Keratinocyte (primary cell): ENCODE measurements at regions not wholly inside any gene's neighbourhood (a gene's known extent, or its start where the extent isn't known, plus 50 kb on each side); places are given as distances from the start of the nearest gene placed in this dataset.
"Not testable (repeated sequence)": the region's sequence is repeated elsewhere in the genome, so short reads cannot be mapped to it uniquely, and the experiment has no call there.

Source experiments
- DNase-seq: peaks from one replicate; pipeline ENCODE4 v3.0.0-alpha.2; 2011; ENCODE audit warnings: low read depth, missing footprints, low spot score
- FAIRE-seq: peaks from 2 replicates; lab custom pipeline; 2011; peaks lifted over from hg19 to GRCh38; lab: Jason Lieb, UNC
- H2AFZ ChIP-seq: 2 replicates; pipeline ENCODE4 v1.6.0; 2012; ENCODE audit warnings: low read length, control low read depth, inconsistent platforms; ENCODE audit not compliant: control insufficient read depth
- H3K27ac ChIP-seq: 2 replicates; pipeline ENCODE4 v1.5.1; 2011; ENCODE audit warnings: low read length; ENCODE audit not compliant: control insufficient read depth, insufficient read depth
- H3K27me3 ChIP-seq: 3 replicates; pipeline ENCODE4 v1.6.0; 2011; ENCODE audit warnings: low read length; ENCODE audit not compliant: control insufficient read depth, insufficient read depth; ENCODE audit errors: extremely low read depth
- H3K36me3 ChIP-seq, 2 experiments: 2 replicates in 1 of 2; 3 replicates in 1 of 2; pipeline ENCODE4 v1.5.1; 2011; ENCODE audit warnings: low read length in 2 of 2, mild to moderate bottlenecking in 1 of 2; ENCODE audit not compliant: control insufficient read depth in 2 of 2, insufficient read depth in 2 of 2; ENCODE audit errors: extremely low read depth in 1 of 2
- H3K4me1 ChIP-seq: 3 replicates; pipeline ENCODE4 v1.5.1; 2011; ENCODE audit warnings: low read length; ENCODE audit not compliant: control insufficient read depth, insufficient read depth; ENCODE audit errors: extremely low read depth
- H3K4me2 ChIP-seq: 3 replicates; pipeline ENCODE4 v1.6.0; 2011; ENCODE audit warnings: low read depth, low read length; ENCODE audit not compliant: control insufficient read depth, insufficient read depth; ENCODE audit errors: extremely low read depth
- H3K4me3 ChIP-seq, 3 experiments: fragments of 200-600 bp in 1 of 3; sonication (generic) in 1 of 3; 2 replicates in 2 of 3; 3 replicates in 1 of 3; pipeline ENCODE4 v1.5.1; 2011 to 2016; ENCODE audit warnings: low read length in 3 of 3, mild to moderate bottlenecking in 3 of 3, control low read depth in 2 of 3, inconsistent platforms in 1 of 3, low read depth in 1 of 3, mixed read lengths in 1 of 3, mixed run types in 1 of 3, moderate library complexity in 1 of 3; ENCODE audit not compliant: control insufficient read depth in 2 of 3, insufficient read depth in 2 of 3; ENCODE audit errors: extremely low read depth in 1 of 3
- H3K79me2 ChIP-seq: 2 replicates; pipeline ENCODE4 v1.6.0; 2012; ENCODE audit warnings: low read length; ENCODE audit not compliant: control insufficient read depth, insufficient read depth
- H3K9ac ChIP-seq: 3 replicates; pipeline ENCODE4 v1.6.0; 2011; ENCODE audit warnings: low read length; ENCODE audit not compliant: control insufficient read depth, insufficient read depth; ENCODE audit errors: extremely low read depth
- H3K9me1 ChIP-seq: 3 replicates; pipeline ENCODE4 v1.6.0; 2011; ENCODE audit warnings: low read length; ENCODE audit not compliant: control insufficient read depth, insufficient read depth; ENCODE audit errors: extremely low read depth
- H3K9me3 ChIP-seq: 2 replicates; pipeline ENCODE4 v1.5.1; 2012; ENCODE audit warnings: low read depth, low read length; ENCODE audit not compliant: control insufficient read depth
- H4K20me1 ChIP-seq: 3 replicates; pipeline ENCODE4 v1.6.0; 2011; ENCODE audit warnings: low read length; ENCODE audit not compliant: control insufficient read depth, insufficient read depth; ENCODE audit errors: extremely low read depth
- CTCF ChIP-seq, 3 experiments: IDR thresholded peaks in 1 of 3; conservative IDR thresholded peaks in 1 of 3; optimal IDR thresholded peaks in 1 of 3; 2 replicates in 2 of 3; 3 replicates in 1 of 3; pipeline versions ENCODE3 to v1.5.1; 2011; ENCODE audit warnings: low read length in 3 of 3, mild to moderate bottlenecking in 3 of 3, moderate library complexity in 2 of 3, control low read depth in 1 of 3, inconsistent platforms in 1 of 3; ENCODE audit not compliant: insufficient read depth in 2 of 3; ENCODE audit errors: extremely low read depth in 1 of 3
- EZH2 ChIP-seq: IDR thresholded peaks from one replicate; pipeline ENCODE4 v1.6.1; 2012; ENCODE audit warnings: inconsistent platforms, mild to moderate bottlenecking, low read length, moderate library complexity
- dilution Hi-C: fragments of 300-500 bp; cut with MboI; formaldehyde crosslinking; loops from one replicate; pipeline ENCODE4 v1.7.0; 2020; ENCODE audit warnings: low sequenced_read_pairs; ENCODE audit not compliant: extremely low pct_ligation_motif_present

- Histone ChIP-seq H3K9me3 (no peaks in the 10 kb centered on the region), H3K9ac (no peak overlapping the region), H3K4me2 (no peak overlapping the region), H4K20me1 (no peaks in the 10 kb centered on the region), H3K36me3 (no peaks in the 10 kb centered on the region), H3K27ac (no peak overlapping the region), H2AFZ (no peak overlapping the region), H3K4me3 (no peak overlapping the region), H3K27me3 (no peaks in the 10 kb centered on the region), H3K4me1 (no peaks in the 10 kb centered on the region), H3K79me2 (no peaks in the 10 kb centered on the region), H3K9me1 (no peaks in the 10 kb centered on the region)
- FAIRE-seq, result no peak
- dilution Hi-C loops, result no loop called here
- DNase-seq, result no peak
- TF ChIP-seq CTCF (optimal IDR thresholded peaks at IDR 0.05 in 1 of 3, IDR thresholded peaks at IDR 0.05 in 1 of 3, conservative IDR thresholded peaks at IDR 0.05 in 1 of 3; ENCODE audit: extremely low read depth in 1 of 3, insufficient read depth in 2 of 3, low read length in 3 of 3) (no peak), EZH2 (no peak)
These were observed 188.1 kb downstream of the MINAR1 start for GRCh38 chr15:79620112-79620857.

- H3K27me3 ChIP-seq, H3K9me1 ChIP-seq, DNase-seq, H3K36me3 ChIP-seq, dilution Hi-C loops, H3K4me3 ChIP-seq, H3K9me3 ChIP-seq, H3K79me2 ChIP-seq, H2AFZ ChIP-seq, H3K9ac ChIP-seq, H3K4me1 ChIP-seq, H4K20me1 ChIP-seq, H3K27ac ChIP-seq, H3K4me2 ChIP-seq, FAIRE-seq: not testable (repeated sequence)
These were observed 189.7 kb downstream of the MINAR1 start for GRCh38 chr15:79621805-79622204.

- Histone ChIP-seq H3K9me3 (no peaks in the 10 kb centered on the region), H3K27ac (no peak overlapping the region), H3K4me2 (no peak overlapping the region), H4K20me1 (no peaks in the 10 kb centered on the region), H2AFZ (no peak overlapping the region), H3K4me1 (no peaks in the 10 kb centered on the region), H3K9ac (no peak overlapping the region), H3K36me3 (no peaks in the 10 kb centered on the region), H3K4me3 (no peak overlapping the region), H3K27me3 (no peaks in the 10 kb centered on the region), H3K79me2 (no peaks in the 10 kb centered on the region), H3K9me1 (no peaks in the 10 kb centered on the region)
- FAIRE-seq, result no peak
- no peak for DNase-seq
- TF ChIP-seq EZH2, result no peak
- dilution Hi-C loops, result no loop called here
These were observed 191.4 kb downstream of the MINAR1 start for GRCh38 chr15:79623488-79623887.
